GM13977 (cell line): ENCODE measurements at regions not wholly inside any gene's neighbourhood (a gene's known extent, or its start where the extent isn't known, plus 50 kb on each side); places are given as distances from the start of the nearest gene placed in this dataset.

Experiments
- DNase-seq: peaks from one replicate; pipeline ENCODE4 v3.0.0; 2012; ENCODE audit warnings: low spot score
- in situ Hi-C: fragments of 300-500 bp; cut with MboI; formaldehyde crosslinking; loops from one replicate; pipeline ENCODE4 v1.12.0; 2022; ENCODE audit warnings: low sequenced_read_pairs, low pct_unique_long_range_greater_than_20kb, mixed read lengths, inconsistent platforms; ENCODE audit not compliant: unreplicated experiment
- TF ChIP-seq, protein P1 (sequence below): IDR thresholded peaks from 2 replicates; pipeline ENCODE4 v1.5.1; 2012; ENCODE audit warnings: mild to moderate bottlenecking, control low read depth; ENCODE audit not compliant: insufficient read depth; ENCODE audit errors: extremely low read depth, missing control alignments

DNA sequence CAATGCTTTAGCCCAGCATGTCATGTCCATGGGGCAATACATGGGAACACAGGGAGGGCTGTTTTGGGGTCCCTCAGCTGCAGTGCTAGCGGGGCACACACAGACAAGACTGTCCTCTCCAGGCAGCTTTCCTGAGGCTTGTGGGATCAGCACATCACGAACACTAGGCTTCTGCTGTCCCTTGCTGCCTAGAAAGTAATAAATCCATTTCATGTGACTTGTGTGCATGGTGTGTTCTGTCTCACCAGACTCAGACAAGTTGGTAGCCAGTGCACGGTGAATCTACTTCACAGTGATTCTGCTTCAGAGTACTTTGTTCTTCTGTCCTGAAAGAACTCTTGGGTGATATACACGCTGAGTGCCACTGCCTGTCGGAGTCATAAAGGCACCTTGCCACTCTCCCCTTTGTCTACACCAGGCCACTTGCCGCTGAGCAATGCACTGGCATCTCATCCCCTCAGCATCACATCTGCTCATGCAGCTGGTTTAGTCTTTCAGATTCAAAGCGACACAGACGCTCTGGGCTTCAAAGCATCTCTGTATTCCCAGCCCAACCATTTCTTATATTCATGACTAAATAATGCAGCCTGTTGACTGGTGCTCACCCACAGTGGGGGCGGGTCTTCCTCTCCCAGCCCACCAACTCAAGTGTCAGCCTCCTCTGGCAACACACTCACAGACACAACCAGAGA lies 95.2 kb upstream of the COX10 start:
- DNase-seq: no peak
- in situ Hi-C loops: loop anchor here (25.0 kb wide), 1 partner anchor 88 kb away; the partner anchor contains the start of gene COX10
- TF ChIP-seq, protein P1, sequence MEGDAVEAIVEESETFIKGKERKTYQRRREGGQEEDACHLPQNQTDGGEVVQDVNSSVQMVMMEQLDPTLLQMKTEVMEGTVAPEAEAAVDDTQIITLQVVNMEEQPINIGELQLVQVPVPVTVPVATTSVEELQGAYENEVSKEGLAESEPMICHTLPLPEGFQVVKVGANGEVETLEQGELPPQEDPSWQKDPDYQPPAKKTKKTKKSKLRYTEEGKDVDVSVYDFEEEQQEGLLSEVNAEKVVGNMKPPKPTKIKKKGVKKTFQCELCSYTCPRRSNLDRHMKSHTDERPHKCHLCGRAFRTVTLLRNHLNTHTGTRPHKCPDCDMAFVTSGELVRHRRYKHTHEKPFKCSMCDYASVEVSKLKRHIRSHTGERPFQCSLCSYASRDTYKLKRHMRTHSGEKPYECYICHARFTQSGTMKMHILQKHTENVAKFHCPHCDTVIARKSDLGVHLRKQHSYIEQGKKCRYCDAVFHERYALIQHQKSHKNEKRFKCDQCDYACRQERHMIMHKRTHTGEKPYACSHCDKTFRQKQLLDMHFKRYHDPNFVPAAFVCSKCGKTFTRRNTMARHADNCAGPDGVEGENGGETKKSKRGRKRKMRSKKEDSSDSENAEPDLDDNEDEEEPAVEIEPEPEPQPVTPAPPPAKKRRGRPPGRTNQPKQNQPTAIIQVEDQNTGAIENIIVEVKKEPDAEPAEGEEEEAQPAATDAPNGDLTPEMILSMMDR: no peak

DNA sequence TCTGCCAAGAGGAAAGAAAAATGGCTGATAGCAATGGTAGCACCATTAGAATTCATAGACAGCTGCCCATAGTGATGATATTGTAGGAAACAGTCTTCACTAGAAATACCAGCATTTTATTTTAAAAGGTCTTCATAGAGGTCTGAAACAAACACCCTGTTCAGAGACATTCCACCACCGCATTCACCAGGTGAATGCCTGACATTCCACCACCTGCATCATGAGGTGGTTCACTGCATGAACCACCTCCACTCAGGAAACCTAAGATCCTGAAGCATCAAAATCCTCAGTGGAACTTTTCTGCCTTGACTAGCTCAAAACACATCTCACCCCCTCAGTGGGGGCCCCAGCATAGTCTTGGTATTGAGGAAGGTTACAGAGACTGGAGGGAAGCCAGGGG lies 91.5 kb upstream of the COX10 start:
- in situ Hi-C loops: no loop called here
- no peak for DNase-seq
- TF ChIP-seq, protein P1: no peak

DNA sequence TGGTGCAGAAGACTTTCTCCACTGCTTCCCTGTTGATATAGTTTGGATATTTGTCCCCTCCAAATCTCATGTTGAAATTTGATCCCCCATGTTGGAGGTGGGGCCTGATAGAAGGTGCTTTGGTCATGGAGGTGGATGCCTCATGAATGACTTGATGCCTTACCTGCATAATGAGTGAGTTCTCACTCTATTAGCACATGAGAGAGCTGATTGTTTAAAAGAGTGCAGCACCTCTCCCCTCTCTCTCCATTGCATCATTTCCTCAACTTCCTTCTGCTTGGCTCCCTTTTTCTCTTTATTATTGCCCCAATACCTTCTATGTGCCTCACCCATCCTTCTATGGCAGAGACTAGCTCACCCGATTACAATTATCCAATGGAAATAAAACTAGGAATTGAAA lies 90.8 kb upstream of the COX10 start:
- TF ChIP-seq, protein P1: no peak
- DNase-seq: no peak
- in situ Hi-C loops: no loop called here

DNA sequence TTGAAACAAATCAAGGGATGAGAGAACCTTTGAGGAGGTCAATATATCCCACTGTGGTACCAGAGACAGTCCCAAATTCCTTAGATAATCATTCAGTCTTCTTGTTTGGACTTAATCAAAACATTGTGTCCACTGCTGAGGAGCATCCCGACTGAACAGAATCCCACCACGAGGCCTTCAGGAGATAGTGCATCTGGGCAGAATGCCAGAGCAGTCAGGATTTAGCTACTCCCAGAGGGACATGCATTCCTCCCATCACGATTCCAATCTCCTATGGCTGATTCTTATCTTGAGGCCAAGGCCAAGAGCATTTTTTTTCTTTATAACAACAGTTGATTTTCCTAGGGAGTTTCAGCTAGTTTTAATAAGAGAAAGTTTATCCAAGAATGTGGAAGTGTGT lies 87.4 kb upstream of the COX10 start:
- no peak for DNase-seq
- TF ChIP-seq, protein P1: no peak
- in situ Hi-C loops: no loop called here

DNA sequence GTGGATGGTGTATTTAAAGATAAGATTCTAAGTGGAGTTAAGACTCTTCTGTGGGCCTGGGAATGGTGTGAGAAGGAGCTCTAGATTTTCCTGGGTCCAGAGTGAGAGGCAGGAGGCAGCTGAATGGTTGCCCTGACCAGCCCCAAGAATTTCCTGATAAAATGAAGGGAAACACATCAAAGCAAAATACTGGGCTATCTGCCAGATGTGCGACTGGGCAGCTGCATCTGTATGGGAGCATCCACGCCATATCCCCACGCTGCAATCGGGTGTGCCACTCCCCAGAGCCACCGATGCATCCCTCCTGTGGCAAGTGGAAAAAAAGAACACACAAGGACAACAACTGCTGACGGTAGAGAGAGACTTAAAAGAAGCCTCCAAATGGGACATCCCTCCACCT lies 84.3 kb upstream of the COX10 start:
- no peak for DNase-seq
- TF ChIP-seq, protein P1: no peak
- in situ Hi-C loops: no loop called here

DNA sequence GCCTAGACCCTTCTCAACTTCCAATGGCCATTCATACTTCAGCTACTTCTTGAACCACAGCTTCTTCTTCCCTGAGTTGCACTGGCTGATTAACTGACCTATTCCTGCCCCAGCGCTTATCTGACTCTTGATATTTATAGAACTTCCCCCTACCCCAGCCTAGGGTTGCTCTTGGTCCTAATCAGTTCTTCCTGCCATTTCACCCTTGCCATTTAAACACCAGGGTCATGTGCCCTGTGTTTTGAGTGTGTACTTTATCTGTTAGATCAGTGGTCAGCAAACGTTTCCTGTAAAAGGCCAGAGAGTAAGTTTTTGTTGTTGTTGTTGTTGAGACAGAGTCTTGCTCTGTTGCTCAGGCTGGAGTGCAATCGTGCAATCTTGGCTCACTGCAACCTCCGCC lies 82.4 kb upstream of the COX10 start:
- no peak for DNase-seq
- TF ChIP-seq, protein P1: no peak

More for the DNA sequence above, 82.4 kb upstream of the COX10 start:
- in situ Hi-C loops: no loop called here
